ENCODE measurements at regions not wholly inside any gene's neighbourhood (a gene's known extent, or its start where the extent isn't known, plus 50 kb on each side); places are given as distances from the start of the nearest gene placed in this dataset.

DNA sequence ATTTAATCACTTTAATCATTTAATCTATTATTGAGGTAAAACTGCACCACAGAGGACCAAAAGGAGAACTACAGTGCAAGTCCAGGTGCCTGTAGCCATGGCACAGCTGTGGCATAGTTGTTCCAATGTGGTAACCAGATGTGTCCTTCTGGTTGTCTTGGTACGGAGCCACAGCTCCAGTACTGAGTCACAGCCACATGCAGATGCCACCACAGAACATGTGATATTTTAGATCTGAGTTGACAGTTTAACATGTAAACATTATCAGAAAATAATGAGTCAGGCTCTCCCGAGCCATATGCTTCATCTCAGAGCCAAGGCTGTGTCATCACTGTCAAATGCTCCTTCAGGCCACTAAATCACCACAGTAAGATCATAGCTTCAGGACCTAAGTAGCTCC lies 56.4 kb upstream of the RGS7 start:
- Histone ChIP-seq H3K9me3 (ENCODE audit: low read length) (no peaks in the 10 kb centered on the region), H3K4me1 (ENCODE audit: insufficient read depth, low read length) (no peaks in the 10 kb centered on the region), H3K9ac (ENCODE audit: insufficient read depth, low read depth, low read length) (no peak overlapping the region), H3K4me2 (ENCODE audit: low read depth, low read length) (no peak overlapping the region), H3K4me3 (replicated peaks in 1 of 3; ENCODE audit: insufficient read depth in 1 of 3, low read depth in 2 of 3, low read length in 3 of 3) (no peak overlapping the region), H3K27ac (ENCODE audit: extremely low read length, insufficient read depth, low read length) (no peak overlapping the region), H4K20me1 (ENCODE audit: insufficient read depth, low read length) (no peaks in the 10 kb centered on the region), H3K27me3 (ENCODE audit: control insufficient read depth in 1 of 2, insufficient read depth in 2 of 2, low read length in 2 of 2) (no peaks in the 10 kb centered on the region), H3K36me3 (replicated peaks in 1 of 2; ENCODE audit: control insufficient read depth in 1 of 2, insufficient read depth in 2 of 2, low read length in 2 of 2) (no peaks in the 10 kb centered on the region), H2AFZ (ENCODE audit: low read length) (no peak overlapping the region), H3K79me2 (ENCODE audit: insufficient read depth, low read length) (no peaks in the 10 kb centered on the region)
- intact Hi-C loops (cut with micrococcal nuclease; ENCODE audit: unreplicated experiment) (no loop called here), in situ Hi-C loops (cut with HindIII; ENCODE audit: extremely low pct_ligation_motif_present, low pct_unique_long_range_greater_than_20kb) (no loop called here)
- CTCF ChIA-PET (ENCODE audit: low intra/inter-chr PET ratio, low total read pairs): no interaction called here
- FAIRE-seq: no peak
- no peak for ATAC-seq
- TF ChIP-seq, protein P1, sequence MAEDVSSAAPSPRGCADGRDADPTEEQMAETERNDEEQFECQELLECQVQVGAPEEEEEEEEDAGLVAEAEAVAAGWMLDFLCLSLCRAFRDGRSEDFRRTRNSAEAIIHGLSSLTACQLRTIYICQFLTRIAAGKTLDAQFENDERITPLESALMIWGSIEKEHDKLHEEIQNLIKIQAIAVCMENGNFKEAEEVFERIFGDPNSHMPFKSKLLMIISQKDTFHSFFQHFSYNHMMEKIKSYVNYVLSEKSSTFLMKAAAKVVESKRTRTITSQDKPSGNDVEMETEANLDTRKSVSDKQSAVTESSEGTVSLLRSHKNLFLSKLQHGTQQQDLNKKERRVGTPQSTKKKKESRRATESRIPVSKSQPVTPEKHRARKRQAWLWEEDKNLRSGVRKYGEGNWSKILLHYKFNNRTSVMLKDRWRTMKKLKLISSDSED (CRISPR knock-in tag; IDR thresholded peaks at IDR 0.05): no peak
- TF ChIP-seq EP300 (IDR thresholded peaks at IDR 0.05; ENCODE audit: low read depth in 2 of 2, low read length in 2 of 2) (no peak), EP300 (CRISPR knock-in tag; IDR thresholded peaks at IDR 0.05; ENCODE audit: borderline replicate concordance) (no peak), ONECUT2 (CRISPR knock-in tag; IDR thresholded peaks at IDR 0.05) (no peak), TEAD2 (CRISPR knock-in tag; IDR thresholded peaks at IDR 0.05) (no peak), NR3C1 (CRISPR knock-in tag; IDR thresholded peaks at IDR 0.05) (no peak), ZNF367 (CRISPR knock-in tag; IDR thresholded peaks at IDR 0.05; ENCODE audit: borderline replicate concordance) (no peak), ZNF709 (CRISPR knock-in tag; IDR thresholded peaks at IDR 0.05) (no peak), HOXA9 (CRISPR knock-in tag; IDR thresholded peaks at IDR 0.05; ENCODE audit: borderline replicate concordance) (no peak), MAF1 (CRISPR knock-in tag; IDR thresholded peaks at IDR 0.05; ENCODE audit: borderline replicate concordance) (no peak), SALL1 (CRISPR knock-in tag; IDR thresholded peaks at IDR 0.05) (no peak)
- TF ChIP-seq, protein P2, sequence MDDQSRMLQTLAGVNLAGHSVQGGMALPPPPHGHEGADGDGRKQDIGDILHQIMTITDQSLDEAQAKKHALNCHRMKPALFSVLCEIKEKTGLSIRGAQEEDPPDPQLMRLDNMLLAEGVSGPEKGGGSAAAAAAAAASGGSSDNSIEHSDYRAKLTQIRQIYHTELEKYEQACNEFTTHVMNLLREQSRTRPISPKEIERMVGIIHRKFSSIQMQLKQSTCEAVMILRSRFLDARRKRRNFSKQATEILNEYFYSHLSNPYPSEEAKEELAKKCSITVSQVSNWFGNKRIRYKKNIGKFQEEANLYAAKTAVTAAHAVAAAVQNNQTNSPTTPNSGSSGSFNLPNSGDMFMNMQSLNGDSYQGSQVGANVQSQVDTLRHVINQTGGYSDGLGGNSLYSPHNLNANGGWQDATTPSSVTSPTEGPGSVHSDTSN (CRISPR knock-in tag; IDR thresholded peaks at IDR 0.05; ENCODE audit: borderline replicate concordance): no peak
- TF ChIP-seq, protein P3, sequence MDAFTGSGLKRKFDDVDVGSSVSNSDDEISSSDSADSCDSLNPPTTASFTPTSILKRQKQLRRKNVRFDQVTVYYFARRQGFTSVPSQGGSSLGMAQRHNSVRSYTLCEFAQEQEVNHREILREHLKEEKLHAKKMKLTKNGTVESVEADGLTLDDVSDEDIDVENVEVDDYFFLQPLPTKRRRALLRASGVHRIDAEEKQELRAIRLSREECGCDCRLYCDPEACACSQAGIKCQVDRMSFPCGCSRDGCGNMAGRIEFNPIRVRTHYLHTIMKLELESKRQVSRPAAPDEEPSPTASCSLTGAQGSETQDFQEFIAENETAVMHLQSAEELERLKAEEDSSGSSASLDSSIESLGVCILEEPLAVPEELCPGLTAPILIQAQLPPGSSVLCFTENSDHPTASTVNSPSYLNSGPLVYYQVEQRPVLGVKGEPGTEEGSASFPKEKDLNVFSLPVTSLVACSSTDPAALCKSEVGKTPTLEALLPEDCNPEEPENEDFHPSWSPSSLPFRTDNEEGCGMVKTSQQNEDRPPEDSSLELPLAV (CRISPR knock-in tag; conservative IDR thresholded peaks at IDR 0.05; ENCODE audit: low read depth): no peak
- TF ChIP-seq, protein P4, sequence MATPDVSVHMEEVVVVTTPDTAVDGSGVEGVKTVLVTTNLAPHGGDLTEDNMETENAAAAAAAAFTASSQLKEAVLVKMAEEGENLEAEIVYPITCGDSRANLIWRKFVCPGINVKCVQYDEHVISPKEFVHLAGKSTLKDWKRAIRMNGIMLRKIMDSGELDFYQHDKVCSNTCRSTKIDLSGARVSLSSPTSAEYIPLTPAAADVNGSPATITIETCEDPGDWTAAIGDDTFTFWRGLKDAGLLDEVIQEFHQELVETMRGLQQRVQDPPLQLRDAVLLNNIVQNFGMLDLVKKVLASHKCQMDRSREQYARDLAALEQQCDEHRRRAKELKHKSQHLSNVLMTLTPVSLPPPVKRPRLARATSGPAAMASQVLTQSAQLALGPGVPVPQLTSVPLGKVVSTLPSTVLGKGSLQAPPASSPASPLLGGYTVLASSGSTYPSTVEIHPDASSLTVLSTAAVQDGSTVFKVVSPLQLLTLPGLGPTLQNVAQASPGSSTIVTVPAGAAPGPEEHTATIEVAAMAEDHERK (CRISPR knock-in tag; IDR thresholded peaks at IDR 0.05; ENCODE audit: low read depth): no peak
- TF ChIP-seq, protein P5, sequence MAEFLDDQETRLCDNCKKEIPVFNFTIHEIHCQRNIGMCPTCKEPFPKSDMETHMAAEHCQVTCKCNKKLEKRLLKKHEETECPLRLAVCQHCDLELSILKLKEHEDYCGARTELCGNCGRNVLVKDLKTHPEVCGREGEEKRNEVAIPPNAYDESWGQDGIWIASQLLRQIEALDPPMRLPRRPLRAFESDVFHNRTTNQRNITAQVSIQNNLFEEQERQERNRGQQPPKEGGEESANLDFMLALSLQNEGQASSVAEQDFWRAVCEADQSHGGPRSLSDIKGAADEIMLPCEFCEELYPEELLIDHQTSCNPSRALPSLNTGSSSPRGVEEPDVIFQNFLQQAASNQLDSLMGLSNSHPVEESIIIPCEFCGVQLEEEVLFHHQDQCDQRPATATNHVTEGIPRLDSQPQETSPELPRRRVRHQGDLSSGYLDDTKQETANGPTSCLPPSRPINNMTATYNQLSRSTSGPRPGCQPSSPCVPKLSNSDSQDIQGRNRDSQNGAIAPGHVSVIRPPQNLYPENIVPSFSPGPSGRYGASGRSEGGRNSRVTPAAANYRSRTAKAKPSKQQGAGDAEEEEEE (CRISPR knock-in tag; IDR thresholded peaks at IDR 0.05; ENCODE audit: borderline replicate concordance): no peak
- TF ChIP-seq, protein P6, sequence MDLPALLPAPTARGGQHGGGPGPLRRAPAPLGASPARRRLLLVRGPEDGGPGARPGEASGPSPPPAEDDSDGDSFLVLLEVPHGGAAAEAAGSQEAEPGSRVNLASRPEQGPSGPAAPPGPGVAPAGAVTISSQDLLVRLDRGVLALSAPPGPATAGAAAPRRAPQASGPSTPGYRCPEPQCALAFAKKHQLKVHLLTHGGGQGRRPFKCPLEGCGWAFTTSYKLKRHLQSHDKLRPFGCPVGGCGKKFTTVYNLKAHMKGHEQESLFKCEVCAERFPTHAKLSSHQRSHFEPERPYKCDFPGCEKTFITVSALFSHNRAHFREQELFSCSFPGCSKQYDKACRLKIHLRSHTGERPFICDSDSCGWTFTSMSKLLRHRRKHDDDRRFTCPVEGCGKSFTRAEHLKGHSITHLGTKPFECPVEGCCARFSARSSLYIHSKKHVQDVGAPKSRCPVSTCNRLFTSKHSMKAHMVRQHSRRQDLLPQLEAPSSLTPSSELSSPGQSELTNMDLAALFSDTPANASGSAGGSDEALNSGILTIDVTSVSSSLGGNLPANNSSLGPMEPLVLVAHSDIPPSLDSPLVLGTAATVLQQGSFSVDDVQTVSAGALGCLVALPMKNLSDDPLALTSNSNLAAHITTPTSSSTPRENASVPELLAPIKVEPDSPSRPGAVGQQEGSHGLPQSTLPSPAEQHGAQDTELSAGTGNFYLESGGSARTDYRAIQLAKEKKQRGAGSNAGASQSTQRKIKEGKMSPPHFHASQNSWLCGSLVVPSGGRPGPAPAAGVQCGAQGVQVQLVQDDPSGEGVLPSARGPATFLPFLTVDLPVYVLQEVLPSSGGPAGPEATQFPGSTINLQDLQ (CRISPR knock-in tag; IDR thresholded peaks at IDR 0.05): no peak
- POLR2A ChIA-PET: no interaction called here
- no TSS peak for BruUV-seq (replicated peaks)
- DNase-seq (ENCODE audit: low spot score): no peak
- 7% methylated on average over 2 of the region's 2 CpGs for WGBS (ENCODE audit: low lambda C conversion rate)
